ENCODE measurements at regions not wholly inside any gene's neighbourhood (a gene's known extent, or its start where the extent isn't known, plus 50 kb on each side); places are given as distances from the start of the nearest gene placed in this dataset.

DNA sequence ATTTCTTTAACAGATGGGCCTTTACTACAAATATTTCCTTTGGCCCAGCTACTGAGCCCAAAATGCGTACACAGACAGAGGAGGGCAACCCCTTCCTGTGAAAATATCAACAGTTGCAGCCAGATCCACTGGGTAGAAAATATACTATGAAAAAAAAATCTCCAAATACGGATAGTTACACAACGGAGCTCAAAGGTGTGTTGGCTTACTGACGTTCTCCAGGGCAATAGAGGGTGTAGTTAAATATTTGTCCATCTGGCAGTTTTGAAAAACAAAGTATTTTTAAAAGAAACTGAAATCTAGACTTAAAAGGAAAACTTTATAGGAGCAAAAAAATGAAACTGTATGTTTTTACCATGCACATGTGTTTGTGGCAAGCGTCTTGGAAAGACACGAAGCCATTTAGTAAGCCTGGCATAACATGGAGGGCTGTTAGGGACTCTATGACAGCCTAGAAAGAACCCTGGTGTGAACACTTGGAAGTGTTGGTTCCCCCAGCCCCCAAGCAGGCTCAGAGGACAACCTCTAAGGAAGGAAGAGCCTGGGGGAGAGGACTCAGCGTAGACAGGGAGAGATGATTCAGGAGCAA, 157.8 kb upstream of the TRPM3 start:
- no peak overlapping the region for H3K4me3 ChIP-seq (ENCODE audit: low read depth, low read length)
- TF ChIP-seq CTCF (IDR thresholded peaks at IDR 0.05; ENCODE audit: low read depth, low read length, missing control alignments): no peak
- DNase-seq (ENCODE audit: low read depth): no peak

- no peak for TF ChIP-seq CTCF (IDR thresholded peaks at IDR 0.05; ENCODE audit: low read depth, low read length, missing control alignments)
- no peak overlapping the region for H3K4me3 ChIP-seq (ENCODE audit: low read depth, low read length)
- no peak for DNase-seq (ENCODE audit: low read depth)
Observed at GRCh38 chr9:71273613-71274012, 152.2 kb upstream of the TRPM3 start.

- TF ChIP-seq CTCF (IDR thresholded peaks at IDR 0.05; ENCODE audit: low read depth, low read length, missing control alignments): no peak
- no peak for DNase-seq (ENCODE audit: low read depth)
- no peak overlapping the region for H3K4me3 ChIP-seq (ENCODE audit: low read depth, low read length)
Observed at GRCh38 chr9:71271602-71272001, 150.2 kb upstream of the TRPM3 start.

GRCh38 chr9:71270554-71270953, 149.1 kb upstream of the TRPM3 start:
- no peak for DNase-seq (ENCODE audit: low read depth)
- no peak overlapping the region for H3K4me3 ChIP-seq (ENCODE audit: low read depth, low read length)
- no peak for TF ChIP-seq CTCF (IDR thresholded peaks at IDR 0.05; ENCODE audit: low read depth, low read length, missing control alignments)

DNA sequence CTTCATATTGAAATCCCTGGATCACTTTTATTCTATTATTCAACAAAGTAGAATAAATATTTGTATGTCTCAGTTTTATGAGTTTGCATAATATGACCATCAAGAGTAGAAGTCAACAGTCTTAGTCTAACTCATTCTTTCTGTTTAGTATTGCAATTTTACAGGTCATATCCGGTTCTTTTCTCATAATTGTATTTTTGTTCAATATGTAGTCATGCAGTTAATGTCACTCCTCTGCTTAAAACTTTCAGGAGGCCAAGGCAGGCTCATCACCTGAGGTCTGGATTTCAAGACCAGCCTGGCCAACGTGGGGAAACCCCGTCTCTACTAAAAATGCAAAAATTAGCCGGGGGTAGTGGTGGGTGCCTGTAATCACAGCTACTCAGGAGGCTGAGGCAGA, 148.4 kb upstream of the TRPM3 start:
- H3K4me3 ChIP-seq (ENCODE audit: low read depth, low read length): no peak overlapping the region

GRCh38 chr9:71268871-71269635, 147.6 kb upstream of the TRPM3 start:
- no peak for DNase-seq (ENCODE audit: low read depth)
- no peak overlapping the region for H3K4me3 ChIP-seq (ENCODE audit: low read depth, low read length)

More for the DNA sequence above, 148.4 kb upstream of the TRPM3 start:
- no peak for TF ChIP-seq CTCF (IDR thresholded peaks at IDR 0.05; ENCODE audit: low read depth, low read length, missing control alignments)
- DNase-seq (ENCODE audit: low read depth): no peak

More at GRCh38 chr9:71268871-71269635, 147.6 kb upstream of the TRPM3 start:
- TF ChIP-seq CTCF (IDR thresholded peaks at IDR 0.05; ENCODE audit: low read depth, low read length, missing control alignments): no peak

Data from GM12864 (cell line).